MM.1S (cell line): ENCODE measurements at regions not wholly inside any gene's neighbourhood (a gene's known extent, or its start where the extent isn't known, plus 50 kb on each side); places are given as distances from the start of the nearest gene placed in this dataset.

Experiments
- DNase-seq: peaks from one replicate; pipeline ENCODE4 v3.0.0-alpha.2; 2015
- H2AFZ ChIP-seq: fragments of 300-600 bp; sonication (generic); 2 replicates; pipeline ENCODE4 v1.6.0; 2016; ENCODE audit warnings: antibody characterized with exemption, low read length
- H3F3A ChIP-seq: fragments of 300-600 bp; sonication (generic); 2 replicates; pipeline ENCODE4 v1.6.1; 2016; ENCODE audit warnings: mild to moderate bottlenecking, antibody characterized with exemption, low read length, moderate library complexity, mixed read lengths; ENCODE audit not compliant: insufficient read depth
- H3K27ac ChIP-seq: fragments of 300-600 bp; sonication (generic); 2 replicates; pipeline ENCODE4 v1.5.1; 2016; ENCODE audit warnings: mild to moderate bottlenecking, low read length
- H3K27me3 ChIP-seq: fragments of 300-600 bp; sonication (generic); replicated peaks from 2 replicates; pipeline ENCODE4 v1.6.0; 2016; ENCODE audit warnings: low read length; ENCODE audit not compliant: insufficient read depth
- H3K36me3 ChIP-seq: fragments of 300-600 bp; sonication (generic); replicated peaks from 2 replicates; pipeline ENCODE4 v1.6.1; 2016; ENCODE audit warnings: mild to moderate bottlenecking, low read length, mixed read lengths; ENCODE audit not compliant: insufficient read depth
- H3K4me1 ChIP-seq: fragments of 300-600 bp; sonication (generic); 2 replicates; pipeline ENCODE4 v1.6.1; 2016; ENCODE audit warnings: low read length, mixed read lengths
- H3K4me2 ChIP-seq: fragments of 300-600 bp; sonication (generic); 2 replicates; pipeline ENCODE4 v1.6.0; 2016; ENCODE audit warnings: low read depth, low read length
- H3K4me3 ChIP-seq: fragments of 300-600 bp; sonication (generic); 2 replicates; pipeline ENCODE4 v1.5.1; 2016; ENCODE audit warnings: low read length, mixed read lengths
- H3K79me2 ChIP-seq: fragments of 300-600 bp; sonication (generic); 2 replicates; pipeline ENCODE4 v1.6.1; 2016; ENCODE audit warnings: mixed run types, low read length, mixed read lengths
- H3K9ac ChIP-seq: fragments of 300-600 bp; sonication (generic); 2 replicates; pipeline ENCODE4 v1.6.1; 2016; ENCODE audit warnings: low read length, mixed read lengths
- H3K9me2 ChIP-seq: fragments of 300-600 bp; sonication (generic); replicated peaks from 2 replicates; pipeline ENCODE4 v1.6.1; 2016; ENCODE audit warnings: mild to moderate bottlenecking, low read length, mixed read lengths; ENCODE audit not compliant: insufficient read depth
- H3K9me3 ChIP-seq: fragments of 300-600 bp; sonication (generic); replicated peaks from 2 replicates; pipeline ENCODE4 v1.6.1; 2016; ENCODE audit warnings: mild to moderate bottlenecking, low read length, mixed read lengths; ENCODE audit not compliant: insufficient read depth
- H4K20me1 ChIP-seq: fragments of 300-600 bp; sonication (generic); 2 replicates; pipeline ENCODE4 v1.6.1; 2016; ENCODE audit warnings: mild to moderate bottlenecking, low read length, moderate library complexity, mixed read lengths; ENCODE audit not compliant: insufficient read depth
- EZH2 ChIP-seq: fragments of 300-600 bp; sonication (generic); optimal IDR thresholded peaks from 2 replicates; pipeline ENCODE3; 2017; ENCODE audit warnings: low read depth, mild to moderate bottlenecking, antibody characterized with exemption, low read length, mixed read lengths
- EZH2phosphoT487 ChIP-seq: fragments of 300-600 bp; sonication (generic); IDR thresholded peaks from 2 replicates; pipeline ENCODE4 v1.6.1; 2018; ENCODE audit warnings: antibody characterized with exemption, low read length
- TF ChIP-seq, protein P1 (sequence below): fragments of 300-600 bp; sonication (generic); IDR thresholded peaks from 2 replicates; pipeline ENCODE4 v1.5.1; 2016; ENCODE audit warnings: antibody characterized with exemption, low read length, mixed read lengths

DNA sequence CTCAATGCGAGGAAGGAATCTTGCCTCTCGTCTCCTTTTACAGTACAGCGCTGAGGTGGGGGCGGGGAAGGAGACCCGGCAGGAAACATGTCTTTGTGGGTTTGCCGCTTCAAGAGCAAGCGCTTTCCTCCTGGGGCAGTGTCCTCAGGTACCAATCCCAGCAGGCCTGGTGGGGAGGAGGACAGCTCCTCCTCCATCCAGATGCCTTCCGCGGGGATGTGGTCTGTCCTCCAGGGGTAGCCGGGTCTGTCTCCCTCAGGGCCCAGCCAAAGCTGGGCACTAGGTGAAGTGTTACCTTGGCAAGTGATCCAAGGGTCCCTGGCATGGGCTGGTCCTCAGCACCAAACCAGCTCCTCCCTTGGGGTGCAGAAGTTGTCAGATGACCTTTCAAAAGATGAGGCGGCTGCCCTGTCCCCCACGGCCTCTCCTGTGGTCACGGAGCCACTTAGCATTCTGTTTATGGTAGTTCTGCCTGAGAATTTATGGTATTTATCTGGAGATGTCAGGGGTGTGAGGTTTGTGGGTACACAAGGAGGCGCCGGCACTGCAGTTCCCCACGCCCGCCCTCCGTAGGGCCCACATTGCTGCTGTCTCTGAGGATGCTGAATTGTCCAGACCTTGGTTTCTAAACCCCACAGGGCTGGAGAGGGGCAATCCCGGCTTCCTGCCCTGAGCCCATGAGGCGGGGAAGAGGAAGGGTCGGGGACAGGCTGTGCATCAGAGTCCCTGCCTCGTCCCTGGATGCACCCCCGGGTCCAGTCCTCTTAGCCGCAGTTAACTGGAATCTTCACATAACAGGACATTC lies 93.5 kb upstream of the ANO1 start:
- Histone ChIP-seq H3F3A (no peaks in the 10 kb centered on the region), H3K9me2 (no peaks in the 10 kb centered on the region), H3K4me3 (no peak overlapping the region), H3K27ac (peak overlapping the region; percentile 80; the same call in 1 of the 2 replicates), H3K79me2 (no peaks in the 10 kb centered on the region), H3K4me2 (peak overlapping the region; percentile 39; the same call in 1 of the 2 replicates), H3K9me3 (no peaks in the 10 kb centered on the region), H3K27me3 (peaks cover 90% of the 10 kb centered on the region), H4K20me1 (no peaks in the 10 kb centered on the region), H3K4me1 (0 out of 2 replicates have a peak, but pooled peaks cover 4% of the 10 kb centered on the region), H3K9ac (no peak overlapping the region), H2AFZ (no peak overlapping the region), H3K36me3 (no peaks in the 10 kb centered on the region)
- DNase-seq, result peak; percentile 18
- TF ChIP-seq EZH2phosphoT487 (no peak), EZH2 (no peak)
- TF ChIP-seq, protein P1, sequence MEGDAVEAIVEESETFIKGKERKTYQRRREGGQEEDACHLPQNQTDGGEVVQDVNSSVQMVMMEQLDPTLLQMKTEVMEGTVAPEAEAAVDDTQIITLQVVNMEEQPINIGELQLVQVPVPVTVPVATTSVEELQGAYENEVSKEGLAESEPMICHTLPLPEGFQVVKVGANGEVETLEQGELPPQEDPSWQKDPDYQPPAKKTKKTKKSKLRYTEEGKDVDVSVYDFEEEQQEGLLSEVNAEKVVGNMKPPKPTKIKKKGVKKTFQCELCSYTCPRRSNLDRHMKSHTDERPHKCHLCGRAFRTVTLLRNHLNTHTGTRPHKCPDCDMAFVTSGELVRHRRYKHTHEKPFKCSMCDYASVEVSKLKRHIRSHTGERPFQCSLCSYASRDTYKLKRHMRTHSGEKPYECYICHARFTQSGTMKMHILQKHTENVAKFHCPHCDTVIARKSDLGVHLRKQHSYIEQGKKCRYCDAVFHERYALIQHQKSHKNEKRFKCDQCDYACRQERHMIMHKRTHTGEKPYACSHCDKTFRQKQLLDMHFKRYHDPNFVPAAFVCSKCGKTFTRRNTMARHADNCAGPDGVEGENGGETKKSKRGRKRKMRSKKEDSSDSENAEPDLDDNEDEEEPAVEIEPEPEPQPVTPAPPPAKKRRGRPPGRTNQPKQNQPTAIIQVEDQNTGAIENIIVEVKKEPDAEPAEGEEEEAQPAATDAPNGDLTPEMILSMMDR, result no peak

DNA sequence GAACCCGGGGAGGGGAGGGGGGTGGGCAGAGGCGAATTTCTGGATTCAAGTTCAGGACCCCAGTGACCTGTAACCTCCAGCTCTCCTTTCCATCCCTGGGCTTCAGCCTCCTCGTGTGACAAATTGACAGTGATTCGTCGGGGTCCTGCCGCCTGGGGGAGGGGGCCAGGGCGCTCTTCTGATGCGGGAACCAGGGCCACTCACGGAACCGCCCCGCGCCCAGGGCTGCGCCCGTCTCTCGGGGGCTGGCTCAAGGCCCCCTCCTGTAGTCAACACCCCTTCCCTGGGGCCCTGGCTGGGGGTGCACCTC lies 92.8 kb upstream of the ANO1 start:
- Histone ChIP-seq H3K27ac (no peak overlapping the region), H3F3A (no peaks in the 10 kb centered on the region), H3K4me3 (no peak overlapping the region), H3K27me3 (peaks cover 89% of the 10 kb centered on the region), H3K4me1 (0 out of 2 replicates have a peak, but pooled peaks cover 4% of the 10 kb centered on the region), H3K79me2 (no peaks in the 10 kb centered on the region), H3K36me3 (no peaks in the 10 kb centered on the region), H4K20me1 (no peaks in the 10 kb centered on the region), H3K9me2 (no peaks in the 10 kb centered on the region), H3K4me2 (no peak overlapping the region), H3K9me3 (no peaks in the 10 kb centered on the region), H3K9ac (no peak overlapping the region), H2AFZ (no peak overlapping the region)
- no peak for DNase-seq
- TF ChIP-seq EZH2 (no peak), EZH2phosphoT487 (no peak)
- TF ChIP-seq, protein P1, result no peak

DNA sequence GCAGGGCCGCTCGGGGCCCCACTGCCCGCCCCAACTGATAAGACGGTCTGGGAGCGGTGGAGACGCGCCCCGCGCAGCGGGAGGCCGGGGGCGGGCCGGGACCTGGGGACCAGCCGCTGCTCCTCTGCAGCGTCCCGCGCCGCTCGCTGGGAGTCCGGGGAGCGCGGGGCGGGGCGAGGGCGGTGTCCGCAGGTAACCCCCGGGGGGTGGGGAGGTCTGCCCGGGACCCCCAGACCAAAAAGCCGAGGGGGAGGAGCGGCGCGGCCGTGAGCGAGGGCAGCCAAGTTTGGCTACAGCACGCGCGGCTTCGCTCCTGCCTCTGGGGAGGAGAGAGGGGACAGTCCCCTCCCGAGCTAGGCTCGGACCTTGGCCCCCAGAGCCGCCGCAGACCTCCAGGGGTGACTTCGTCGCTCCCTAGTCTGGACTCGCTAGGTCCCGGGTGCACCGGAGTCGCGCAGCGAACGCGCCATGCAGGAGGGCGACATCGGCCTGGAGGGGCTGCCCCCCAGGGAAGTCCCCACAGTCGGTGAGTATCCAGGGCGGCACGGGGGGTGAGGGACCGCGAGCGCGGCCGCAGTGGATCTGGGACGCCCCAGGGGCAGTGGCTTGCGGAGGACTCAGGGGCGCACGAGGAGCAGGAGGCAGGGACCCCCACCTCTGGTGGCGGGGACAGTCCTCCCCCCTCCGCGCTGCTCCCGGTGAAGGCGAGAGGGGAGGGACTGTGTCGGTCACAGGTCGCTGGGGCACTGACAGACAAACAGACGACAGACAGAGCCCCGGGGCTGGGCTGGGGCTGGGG lies 92.3 kb upstream of the ANO1 start:
- 0 out of 2 replicates have a peak, but pooled peaks cover 4% of the 10 kb centered on the region for H3K4me1 ChIP-seq
- H3K4me3 ChIP-seq, result no peak overlapping the region
- H4K20me1 ChIP-seq, result no peaks in the 10 kb centered on the region
- no peak overlapping the region for H3K9ac ChIP-seq
- peaks cover 94% of the 10 kb centered on the region for H3K27me3 ChIP-seq
- H3K79me2 ChIP-seq, result no peaks in the 10 kb centered on the region
- no peaks in the 10 kb centered on the region for H3F3A ChIP-seq
- H3K4me2 ChIP-seq, result no peak overlapping the region
- H3K36me3 ChIP-seq, result no peaks in the 10 kb centered on the region
- H3K9me3 ChIP-seq, result no peaks in the 10 kb centered on the region
- no peak overlapping the region for H3K27ac ChIP-seq
- no peak overlapping the region for H2AFZ ChIP-seq
- no peak for DNase-seq
- peak; percentile 51 for TF ChIP-seq EZH2
- TF ChIP-seq, protein P1, result no peak
- no peaks in the 10 kb centered on the region for H3K9me2 ChIP-seq
